ENCODE measurements at regions not wholly inside any gene's neighbourhood (a gene's known extent, or its start where the extent isn't known, plus 50 kb on each side); places are given as distances from the start of the nearest gene placed in this dataset.
A peak's percentile ranks its signal among the peaks of the same experiment; 100 is the strongest.

- Histone ChIP-seq H3K36me3 (ENCODE audit: control insufficient read depth in 3 of 3, insufficient read depth in 3 of 3, low read length in 3 of 3) (no peaks in the 10 kb centered on the region), H3K4me1 (ENCODE audit: control insufficient read depth in 3 of 3, insufficient read depth in 3 of 3, low read length in 3 of 3) (peaks cover 0 to 4% (median 3%) of the 10 kb centered on the region in 3 donors), H3K27me3 (ENCODE audit: control insufficient read depth in 3 of 3, insufficient read depth in 3 of 3, low read length in 3 of 3) (no peaks in the 10 kb centered on the region), H3K4me3 (ENCODE audit: low read length in 3 of 3) (no peak overlapping the region), H3K27ac (ENCODE audit: low read depth, low read length) (no peak overlapping the region), H3K9me3 (ENCODE audit: control insufficient read depth in 3 of 3, low read length in 3 of 3) (peaks cover 0 to 3% (median 0%) of the 10 kb centered on the region in 3 donors), H3K9ac (ENCODE audit: low read depth in 1 of 3, low read length in 3 of 3) (no peak overlapping the region)
Observed at GRCh38 chr6:849075-849506, 156.2 kb upstream of the EXOC2 start.

DNA sequence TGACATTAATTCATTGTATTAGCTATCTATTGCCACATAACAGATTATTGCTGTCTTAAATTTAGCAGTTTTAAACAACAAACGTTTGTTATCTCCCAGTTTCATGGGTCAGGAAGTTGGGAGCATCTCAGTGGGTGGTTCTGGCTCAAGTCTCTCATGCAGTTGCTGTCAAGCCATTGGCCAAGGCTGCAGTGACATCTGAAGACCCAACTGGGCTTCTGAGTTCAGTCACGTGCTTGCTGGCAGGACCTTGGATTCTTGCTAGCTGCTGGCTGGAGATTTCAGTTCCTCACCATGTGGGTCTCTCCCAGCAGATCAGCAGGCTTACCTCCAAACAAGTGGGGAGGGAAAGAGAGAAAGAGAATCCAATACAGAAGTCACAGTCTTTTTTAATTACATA lies 152.6 kb upstream of the EXOC2 start:
- Histone ChIP-seq H3K27ac (ENCODE audit: low read depth, low read length) (no peak overlapping the region), H3K9ac (ENCODE audit: low read depth in 1 of 3, low read length in 3 of 3) (no peak overlapping the region), H3K36me3 (ENCODE audit: control insufficient read depth in 3 of 3, insufficient read depth in 3 of 3, low read length in 3 of 3) (no peaks in the 10 kb centered on the region), H3K27me3 (ENCODE audit: control insufficient read depth in 3 of 3, insufficient read depth in 3 of 3, low read length in 3 of 3) (no peaks in the 10 kb centered on the region), H3K4me3 (ENCODE audit: low read length in 3 of 3) (no peak overlapping the region), H3K4me1 (ENCODE audit: control insufficient read depth in 3 of 3, insufficient read depth in 3 of 3, low read length in 3 of 3) (peaks cover 0 to 7% (median 3%) of the 10 kb centered on the region in 3 donors), H3K9me3 (ENCODE audit: control insufficient read depth in 3 of 3, low read length in 3 of 3) (no peaks in the 10 kb centered on the region)

- peaks cover 0 to 7% (median 3%) of the 10 kb centered on the region in 3 donors for H3K4me1 ChIP-seq (ENCODE audit: control insufficient read depth in 3 of 3, insufficient read depth in 3 of 3, low read length in 3 of 3)
- no peak overlapping the region for H3K27ac ChIP-seq (ENCODE audit: low read depth, low read length)
- H3K27me3 ChIP-seq (ENCODE audit: control insufficient read depth in 3 of 3, insufficient read depth in 3 of 3, low read length in 3 of 3): no peaks in the 10 kb centered on the region
- no peak overlapping the region for H3K4me3 ChIP-seq (ENCODE audit: low read length in 3 of 3)
- no peaks in the 10 kb centered on the region for H3K9me3 ChIP-seq (ENCODE audit: control insufficient read depth in 3 of 3, low read length in 3 of 3)
- H3K36me3 ChIP-seq (ENCODE audit: control insufficient read depth in 3 of 3, insufficient read depth in 3 of 3, low read length in 3 of 3): no peaks in the 10 kb centered on the region
- H3K9ac ChIP-seq (ENCODE audit: low read depth in 1 of 3, low read length in 3 of 3): no peak overlapping the region
Observed at GRCh38 chr6:845101-845500, 152.2 kb upstream of the EXOC2 start.

GRCh38 chr6:842141-842540 lies 149.2 kb upstream of the EXOC2 start:
- Histone ChIP-seq H3K27ac (ENCODE audit: low read depth, low read length) (no peak overlapping the region), H3K9ac (ENCODE audit: low read depth in 1 of 3, low read length in 3 of 3) (no peak overlapping the region), H3K4me1 (ENCODE audit: control insufficient read depth in 3 of 3, insufficient read depth in 3 of 3, low read length in 3 of 3) (peaks cover 0 to 3% (median 0%) of the 10 kb centered on the region in 3 donors), H3K36me3 (ENCODE audit: control insufficient read depth in 3 of 3, insufficient read depth in 3 of 3, low read length in 3 of 3) (no peaks in the 10 kb centered on the region), H3K4me3 (ENCODE audit: low read length in 3 of 3) (no peak overlapping the region), H3K27me3 (ENCODE audit: control insufficient read depth in 3 of 3, insufficient read depth in 3 of 3, low read length in 3 of 3) (no peaks in the 10 kb centered on the region), H3K9me3 (ENCODE audit: control insufficient read depth in 3 of 3, low read length in 3 of 3) (peaks cover 0 to 3% (median 0%) of the 10 kb centered on the region in 3 donors)

DNA sequence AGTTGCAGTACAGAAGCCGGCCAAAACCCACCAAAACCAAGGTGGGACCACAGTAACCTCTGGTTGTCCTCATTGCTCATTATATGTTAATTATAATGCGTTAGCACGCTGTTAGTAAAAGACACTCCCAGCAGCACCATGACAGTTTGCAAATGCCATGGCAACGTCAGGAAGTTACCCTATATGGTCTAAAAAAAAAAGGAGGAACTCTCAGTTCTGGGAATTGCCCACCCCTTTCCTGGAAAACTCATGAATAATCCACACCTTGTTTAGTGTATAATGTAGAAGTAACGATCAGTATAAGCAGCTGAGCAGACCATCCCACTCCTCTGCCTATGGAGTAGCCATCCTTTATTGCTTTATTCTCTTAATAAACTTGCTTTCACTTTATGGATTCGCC lies 148.6 kb upstream of the EXOC2 start:
- Histone ChIP-seq H3K9ac (ENCODE audit: low read depth in 1 of 3, low read length in 3 of 3) (no peak overlapping the region), H3K27me3 (ENCODE audit: control insufficient read depth in 3 of 3, insufficient read depth in 3 of 3, low read length in 3 of 3) (no peaks in the 10 kb centered on the region), H3K36me3 (ENCODE audit: control insufficient read depth in 3 of 3, insufficient read depth in 3 of 3, low read length in 3 of 3) (no peaks in the 10 kb centered on the region), H3K4me1 (ENCODE audit: control insufficient read depth in 3 of 3, insufficient read depth in 3 of 3, low read length in 3 of 3) (peaks cover 2 to 5% (median 5%) of the 10 kb centered on the region in 3 donors), H3K27ac (ENCODE audit: low read depth, low read length) (no peak overlapping the region), H3K9me3 (ENCODE audit: control insufficient read depth in 3 of 3, low read length in 3 of 3) (peaks cover 0 to 3% (median 0%) of the 10 kb centered on the region in 3 donors), H3K4me3 (ENCODE audit: low read length in 3 of 3) (no peak overlapping the region)

DNA sequence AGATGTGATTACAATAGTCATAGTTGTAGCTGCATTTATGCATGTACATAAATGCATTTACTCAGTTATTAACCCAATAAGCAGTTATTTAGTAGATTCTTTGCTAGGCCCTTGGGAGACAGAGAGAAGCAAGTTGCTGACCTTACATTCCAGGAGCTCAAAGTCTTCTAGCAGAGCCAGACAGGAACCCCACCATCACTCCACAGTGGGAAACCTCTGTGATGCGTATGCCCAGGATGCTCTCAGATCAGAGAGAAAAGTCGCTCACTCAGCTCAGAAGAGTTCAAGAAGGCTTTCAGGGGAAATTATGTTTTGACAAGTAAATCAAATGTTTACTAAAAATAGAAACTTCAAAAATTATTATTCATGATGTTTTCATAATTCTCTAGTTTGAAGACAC lies 146.3 kb upstream of the EXOC2 start:
- Histone ChIP-seq H3K4me1 (ENCODE audit: control insufficient read depth in 3 of 3, insufficient read depth in 3 of 3, low read length in 3 of 3) (peaks cover 17 to 21% (median 21%) of the 10 kb centered on the region in 3 donors), H3K36me3 (ENCODE audit: control insufficient read depth in 3 of 3, insufficient read depth in 3 of 3, low read length in 3 of 3) (no peaks in the 10 kb centered on the region), H3K9ac (ENCODE audit: low read depth in 1 of 3, low read length in 3 of 3) (no peak overlapping the region), H3K4me3 (ENCODE audit: low read length in 3 of 3) (no peak overlapping the region), H3K27me3 (ENCODE audit: control insufficient read depth in 3 of 3, insufficient read depth in 3 of 3, low read length in 3 of 3) (no peaks in the 10 kb centered on the region), H3K9me3 (ENCODE audit: control insufficient read depth in 3 of 3, low read length in 3 of 3) (peaks cover 0 to 3% (median 0%) of the 10 kb centered on the region in 3 donors), H3K27ac (ENCODE audit: low read depth, low read length) (no peak overlapping the region)

DNA sequence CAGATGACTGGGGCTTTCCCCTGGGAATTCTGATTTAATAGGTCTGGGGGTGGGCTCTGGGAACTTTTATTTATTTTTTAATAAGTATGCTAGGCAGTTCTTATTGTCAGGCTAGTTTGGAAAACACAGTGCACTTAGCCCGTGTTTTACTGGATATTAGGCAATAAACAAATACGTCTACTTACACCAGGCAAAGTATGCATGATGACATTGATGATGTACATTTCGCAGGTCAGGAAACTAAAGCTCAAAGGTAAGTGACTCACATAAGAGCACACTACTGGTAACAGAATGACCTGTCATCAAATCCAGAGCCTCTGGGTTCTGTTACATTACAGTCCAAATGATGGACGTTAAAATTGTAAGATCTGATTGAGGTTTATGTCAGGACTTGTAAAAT lies 144.4 kb upstream of the EXOC2 start:
- H3K27ac ChIP-seq (ENCODE audit: low read depth, low read length): no peak overlapping the region
- H3K4me3 ChIP-seq (ENCODE audit: low read length in 3 of 3): no peak overlapping the region
- H3K9me3 ChIP-seq (ENCODE audit: control insufficient read depth in 3 of 3, low read length in 3 of 3): peaks cover 0 to 3% (median 0%) of the 10 kb centered on the region in 3 donors
- H3K36me3 ChIP-seq (ENCODE audit: control insufficient read depth in 3 of 3, insufficient read depth in 3 of 3, low read length in 3 of 3): no peaks in the 10 kb centered on the region
- no peak overlapping the region for H3K9ac ChIP-seq (ENCODE audit: low read depth in 1 of 3, low read length in 3 of 3)
- peaks cover 17 to 21% (median 21%) of the 10 kb centered on the region in 3 donors for H3K4me1 ChIP-seq (ENCODE audit: control insufficient read depth in 3 of 3, insufficient read depth in 3 of 3, low read length in 3 of 3)
- no peaks in the 10 kb centered on the region for H3K27me3 ChIP-seq (ENCODE audit: control insufficient read depth in 3 of 3, insufficient read depth in 3 of 3, low read length in 3 of 3)

- Histone ChIP-seq H3K4me3 (ENCODE audit: low read length in 3 of 3) (no peak overlapping the region), H3K9ac (ENCODE audit: low read depth in 1 of 3, low read length in 3 of 3) (no peak overlapping the region), H3K27me3 (ENCODE audit: control insufficient read depth in 3 of 3, insufficient read depth in 3 of 3, low read length in 3 of 3) (no peaks in the 10 kb centered on the region), H3K4me1 (ENCODE audit: control insufficient read depth in 3 of 3, insufficient read depth in 3 of 3, low read length in 3 of 3) (peaks cover 21% of the 10 kb centered on the region in 3 donors), H3K36me3 (ENCODE audit: control insufficient read depth in 3 of 3, insufficient read depth in 3 of 3, low read length in 3 of 3) (no peaks in the 10 kb centered on the region), H3K9me3 (ENCODE audit: control insufficient read depth in 3 of 3, low read length in 3 of 3) (peaks cover 0 to 3% (median 0%) of the 10 kb centered on the region in 3 donors), H3K27ac (ENCODE audit: low read depth, low read length) (peak overlapping the region; percentile 95)
Observed at GRCh38 chr6:836276-836853, 143.4 kb upstream of the EXOC2 start.

GRCh38 chr6:835476-836160 lies 142.7 kb upstream of the EXOC2 start:
- Histone ChIP-seq H3K9me3 (ENCODE audit: control insufficient read depth in 3 of 3, low read length in 3 of 3) (peaks cover 0 to 3% (median 0%) of the 10 kb centered on the region in 3 donors), H3K4me3 (ENCODE audit: low read length in 3 of 3) (no peak overlapping the region), H3K36me3 (ENCODE audit: control insufficient read depth in 3 of 3, insufficient read depth in 3 of 3, low read length in 3 of 3) (no peaks in the 10 kb centered on the region)

DNA sequence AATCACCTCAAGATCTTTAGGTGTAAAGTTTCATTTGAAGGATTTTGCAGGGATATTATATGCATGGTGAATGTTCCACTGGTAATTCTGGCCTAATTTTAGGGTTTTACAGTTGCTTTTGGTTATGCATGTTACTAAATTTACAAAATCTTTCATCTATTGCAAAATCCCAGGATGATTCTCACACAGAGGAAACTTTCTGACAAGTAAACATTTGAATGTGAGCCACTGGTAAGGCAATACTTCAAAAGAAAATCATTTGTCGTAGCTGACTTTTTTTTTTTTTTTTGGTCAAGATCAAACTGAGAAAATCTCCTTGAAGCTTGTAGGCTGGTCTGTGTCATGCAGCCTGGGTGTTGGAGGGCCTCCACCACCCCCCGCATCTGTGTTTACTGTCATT lies 141.9 kb upstream of the EXOC2 start:
- Histone ChIP-seq H3K4me3 (ENCODE audit: low read length in 3 of 3) (no peak overlapping the region), H3K9me3 (ENCODE audit: control insufficient read depth in 3 of 3, low read length in 3 of 3) (peaks cover 0 to 3% (median 0%) of the 10 kb centered on the region in 3 donors), H3K36me3 (ENCODE audit: control insufficient read depth in 3 of 3, insufficient read depth in 3 of 3, low read length in 3 of 3) (no peaks in the 10 kb centered on the region), H3K27ac (ENCODE audit: low read depth, low read length) (peak overlapping the region; percentile 95), H3K4me1 (ENCODE audit: control insufficient read depth in 3 of 3, insufficient read depth in 3 of 3, low read length in 3 of 3) (peaks cover 28 to 34% (median 33%) of the 10 kb centered on the region in 3 donors), H3K9ac (ENCODE audit: low read depth in 1 of 3, low read length in 3 of 3) (peak overlapping the region; percentile 3 to 49 (median 9)), H3K27me3 (ENCODE audit: control insufficient read depth in 3 of 3, insufficient read depth in 3 of 3, low read length in 3 of 3) (no peaks in the 10 kb centered on the region)

More at GRCh38 chr6:835476-836160, 142.7 kb upstream of the EXOC2 start:
- Histone ChIP-seq H3K4me1 (ENCODE audit: control insufficient read depth in 3 of 3, insufficient read depth in 3 of 3, low read length in 3 of 3) (peaks cover 22 to 27% (median 27%) of the 10 kb centered on the region in 3 donors), H3K27me3 (ENCODE audit: control insufficient read depth in 3 of 3, insufficient read depth in 3 of 3, low read length in 3 of 3) (no peaks in the 10 kb centered on the region), H3K9ac (ENCODE audit: low read depth in 1 of 3, low read length in 3 of 3) (peak overlapping the region; percentile 3 to 25 (median 18)), H3K27ac (ENCODE audit: low read depth, low read length) (peak overlapping the region; percentile 95)

Data from skeletal muscle tissue (tissue), 3 donors.